SU-DHL-6 (cell line): ENCODE measurements at regions not wholly inside any gene's neighbourhood (a gene's known extent, or its start where the extent isn't known, plus 50 kb on each side); places are given as distances from the start of the nearest gene placed in this dataset.

Experiments
- EZH2phosphoT487 ChIP-seq: fragments of 200-600 bp; sonication (generic), shearing (Covaris generic); conservative IDR thresholded peaks from 2 replicates; pipeline ENCODE4 v1.6.1; 2018; ENCODE audit warnings: mild to moderate bottlenecking, antibody characterized with exemption, low read length, moderate library complexity, mixed read lengths
- TF ChIP-seq, protein P1 (sequence below): fragments of 200-600 bp; sonication (generic); IDR thresholded peaks from one replicate; pipeline ENCODE4 v1.5.1; 2017; ENCODE audit warnings: antibody characterized with exemption, mild to moderate bottlenecking, low read length, moderate library complexity; ENCODE audit not compliant: insufficient read depth, poor library complexity, severe bottlenecking

DNA sequence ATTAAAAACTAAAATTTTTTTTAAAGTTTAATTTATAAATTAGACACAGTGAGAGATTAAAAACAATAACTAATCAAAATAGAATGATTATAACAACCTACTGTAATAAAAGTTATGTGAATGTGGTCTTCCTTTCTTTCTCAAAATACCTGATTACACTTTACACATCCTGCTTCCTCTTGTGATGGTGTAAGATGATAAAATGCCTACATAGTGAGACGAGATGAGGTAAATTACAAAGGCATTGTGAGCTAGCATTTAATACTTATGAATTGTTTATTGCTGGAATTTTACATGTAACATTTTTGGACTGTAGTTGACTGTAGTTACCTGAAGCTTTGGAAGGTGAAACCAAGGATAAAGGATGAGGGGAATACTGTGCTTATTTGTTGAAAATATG, 94.2 kb upstream of the CLEC14A start:
- TF ChIP-seq EZH2phosphoT487 = no peak
- TF ChIP-seq, protein P1, sequence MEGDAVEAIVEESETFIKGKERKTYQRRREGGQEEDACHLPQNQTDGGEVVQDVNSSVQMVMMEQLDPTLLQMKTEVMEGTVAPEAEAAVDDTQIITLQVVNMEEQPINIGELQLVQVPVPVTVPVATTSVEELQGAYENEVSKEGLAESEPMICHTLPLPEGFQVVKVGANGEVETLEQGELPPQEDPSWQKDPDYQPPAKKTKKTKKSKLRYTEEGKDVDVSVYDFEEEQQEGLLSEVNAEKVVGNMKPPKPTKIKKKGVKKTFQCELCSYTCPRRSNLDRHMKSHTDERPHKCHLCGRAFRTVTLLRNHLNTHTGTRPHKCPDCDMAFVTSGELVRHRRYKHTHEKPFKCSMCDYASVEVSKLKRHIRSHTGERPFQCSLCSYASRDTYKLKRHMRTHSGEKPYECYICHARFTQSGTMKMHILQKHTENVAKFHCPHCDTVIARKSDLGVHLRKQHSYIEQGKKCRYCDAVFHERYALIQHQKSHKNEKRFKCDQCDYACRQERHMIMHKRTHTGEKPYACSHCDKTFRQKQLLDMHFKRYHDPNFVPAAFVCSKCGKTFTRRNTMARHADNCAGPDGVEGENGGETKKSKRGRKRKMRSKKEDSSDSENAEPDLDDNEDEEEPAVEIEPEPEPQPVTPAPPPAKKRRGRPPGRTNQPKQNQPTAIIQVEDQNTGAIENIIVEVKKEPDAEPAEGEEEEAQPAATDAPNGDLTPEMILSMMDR = no peak
